SJSA1 (cell line): ENCODE measurements at regions not wholly inside any gene's neighbourhood (a gene's known extent, or its start where the extent isn't known, plus 50 kb on each side); places are given as distances from the start of the nearest gene placed in this dataset.
"Not testable (repeated sequence)": the region's sequence is repeated elsewhere in the genome, so short reads cannot be mapped to it uniquely, and the experiment has no call there.

Source experiments
- DNase-seq, 2 experiments: peaks; one replicate each; pipeline ENCODE4 v3.0.0-alpha.2; 2015 to 2020; ENCODE audit warnings: low spot score in 2 of 2, low read depth in 1 of 2
- H3K27ac ChIP-seq: fragments of 250-450 bp; sonication (Bioruptor Pico); 2 replicates; pipeline ENCODE4 v1.5.1; 2020; ENCODE audit warnings: mild to moderate bottlenecking, moderate library complexity
- H3K27me3 ChIP-seq: fragments of 250-450 bp; sonication (Bioruptor Pico); replicated peaks from 2 replicates; pipeline ENCODE4 v1.5.1; 2020; ENCODE audit warnings: mild to moderate bottlenecking, moderate library complexity
- H3K36me3 ChIP-seq: fragments of 250-450 bp; sonication (Bioruptor Pico); 2 replicates; pipeline ENCODE4 v1.5.1; 2020; ENCODE audit warnings: mild to moderate bottlenecking
- H3K4me1 ChIP-seq: fragments of 250-450 bp; sonication (Bioruptor Pico); replicated peaks from 2 replicates; pipeline ENCODE4 v1.6.1; 2021; ENCODE audit warnings: mild to moderate bottlenecking
- H3K4me3 ChIP-seq: fragments of 250-450 bp; sonication (Bioruptor Pico); 2 replicates; pipeline ENCODE4 v1.5.1; 2020; ENCODE audit warnings: mild to moderate bottlenecking
- H3K9me3 ChIP-seq: fragments of 250-450 bp; sonication (Bioruptor Pico); replicated peaks from 2 replicates; pipeline ENCODE4 v1.5.1; 2020; ENCODE audit warnings: mild to moderate bottlenecking

DNA sequence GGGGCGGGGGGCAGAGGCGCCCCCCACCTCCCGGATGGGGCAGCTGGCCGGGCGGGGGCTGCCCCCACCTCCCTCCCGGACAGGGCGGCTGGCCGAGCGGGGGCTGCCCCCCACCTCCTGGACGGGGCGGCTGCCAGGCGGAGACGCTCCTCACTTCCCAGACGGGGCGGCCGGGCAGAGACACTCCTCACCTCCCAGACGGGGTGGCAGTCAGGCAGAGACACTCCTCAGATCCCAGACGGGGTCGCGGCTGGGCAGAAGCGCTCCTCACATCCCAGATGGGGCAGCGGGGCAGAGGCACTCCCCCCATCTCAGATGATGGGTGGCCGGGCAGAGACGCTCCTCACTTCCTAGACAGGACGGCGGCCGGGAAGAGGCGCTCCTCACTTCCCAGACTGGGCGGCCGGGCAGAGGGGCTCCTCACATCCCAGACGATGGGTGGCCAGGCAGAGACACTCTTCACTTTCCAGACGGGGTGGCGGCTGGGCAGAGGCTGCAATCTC is 240.1 kb downstream of the NPIPA7 start:
- DNase-seq, H3K27me3 ChIP-seq, H3K27ac ChIP-seq, H3K36me3 ChIP-seq, H3K9me3 ChIP-seq, H3K4me3 ChIP-seq, H3K4me1 ChIP-seq: not testable (repeated sequence)

DNA sequence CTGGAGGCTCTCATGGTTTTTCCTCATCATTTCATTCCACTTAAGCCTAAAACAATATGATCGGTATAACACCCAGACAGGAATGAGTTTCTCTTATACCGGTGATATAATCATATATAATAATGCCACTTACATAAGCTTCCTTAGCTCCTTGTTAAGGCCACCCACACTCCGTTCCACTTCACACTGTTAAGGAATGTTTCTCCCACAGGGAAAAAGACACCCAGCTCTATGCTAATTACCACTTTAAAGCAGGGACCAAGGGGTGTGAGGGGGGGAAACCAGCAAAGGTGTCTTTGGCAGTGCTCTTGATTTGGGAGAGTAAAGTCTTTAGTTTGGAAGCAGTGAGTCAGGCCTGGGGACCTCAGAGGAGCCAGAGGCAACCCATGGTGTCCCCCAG is 245.4 kb downstream of the NPIPA7 start:
- not testable (repeated sequence) for DNase-seq

DNA sequence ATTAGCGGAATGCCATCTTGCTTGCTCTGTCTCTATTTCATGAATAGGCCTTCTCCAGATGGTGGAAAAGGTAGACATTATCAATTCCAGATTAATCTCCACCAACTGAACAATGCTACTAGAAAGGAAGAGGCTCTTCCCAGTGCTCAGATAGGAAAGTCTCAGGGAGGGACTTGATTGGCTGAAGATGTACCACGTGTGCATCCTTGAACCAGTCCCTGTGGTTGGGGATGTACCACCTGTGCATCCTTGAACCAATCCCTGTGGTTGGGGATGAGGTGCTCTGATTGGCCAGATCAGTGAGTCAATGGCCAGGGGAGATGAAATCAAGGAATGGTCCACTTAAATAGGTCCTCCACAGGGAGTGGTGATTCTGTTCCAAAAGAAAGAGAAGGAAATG is 246.2 kb downstream of the NPIPA7 start:
- H3K9me3 ChIP-seq, H3K4me3 ChIP-seq, DNase-seq, H3K4me1 ChIP-seq, H3K27ac ChIP-seq, H3K36me3 ChIP-seq, H3K27me3 ChIP-seq: not testable (repeated sequence)

More for the DNA sequence above, 245.4 kb downstream of the NPIPA7 start:
- not testable (repeated sequence) for H3K27ac ChIP-seq, H3K27me3 ChIP-seq, H3K36me3 ChIP-seq, H3K9me3 ChIP-seq, H3K4me3 ChIP-seq, H3K4me1 ChIP-seq

DNA sequence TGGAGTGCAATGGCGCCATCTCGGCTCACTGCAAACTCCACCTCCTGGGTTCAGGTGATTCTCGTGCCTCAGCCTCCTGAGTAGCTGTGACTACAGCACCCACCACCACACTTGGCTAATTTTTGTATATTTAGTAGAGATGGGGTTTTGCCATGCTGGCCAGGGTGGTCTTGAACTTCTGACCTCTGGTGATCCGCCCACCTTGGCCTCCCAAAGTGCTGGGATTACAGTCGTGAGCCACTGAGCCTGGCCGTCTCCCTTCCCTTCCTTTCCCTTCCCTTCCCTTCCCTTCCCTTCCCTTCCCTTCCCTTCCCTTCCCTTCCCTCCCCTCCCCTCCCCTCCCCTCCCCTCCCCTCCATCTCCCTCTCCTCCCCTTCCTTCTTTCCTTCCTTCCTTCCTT is 248.9 kb downstream of the NPIPA7 start:
- H3K27ac ChIP-seq, H3K36me3 ChIP-seq, H3K27me3 ChIP-seq, H3K9me3 ChIP-seq, H3K4me3 ChIP-seq, DNase-seq, H3K4me1 ChIP-seq: not testable (repeated sequence)

DNA sequence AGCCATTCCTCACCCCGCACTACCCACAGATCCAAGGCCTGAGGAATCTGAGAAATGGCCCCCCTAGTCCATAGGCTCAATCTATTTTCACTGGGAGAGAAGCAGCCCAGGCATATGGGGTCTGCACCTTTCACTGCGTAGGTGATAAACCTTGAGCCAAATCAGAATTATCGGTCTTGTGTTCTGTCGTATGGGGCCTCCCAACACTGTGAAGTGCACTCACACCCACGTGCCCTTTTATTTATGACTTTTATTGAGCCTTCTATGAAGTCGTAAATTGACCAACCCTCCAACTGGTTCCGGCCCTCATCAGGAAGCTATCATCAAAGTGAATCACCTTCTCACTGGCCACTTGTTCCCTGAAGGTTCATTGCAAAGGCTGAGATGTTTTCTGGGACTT is 259.3 kb downstream of the NPIPA7 start:
- DNase-seq, H3K4me1 ChIP-seq, H3K9me3 ChIP-seq, H3K27me3 ChIP-seq, H3K36me3 ChIP-seq, H3K27ac ChIP-seq, H3K4me3 ChIP-seq: not testable (repeated sequence)

DNA sequence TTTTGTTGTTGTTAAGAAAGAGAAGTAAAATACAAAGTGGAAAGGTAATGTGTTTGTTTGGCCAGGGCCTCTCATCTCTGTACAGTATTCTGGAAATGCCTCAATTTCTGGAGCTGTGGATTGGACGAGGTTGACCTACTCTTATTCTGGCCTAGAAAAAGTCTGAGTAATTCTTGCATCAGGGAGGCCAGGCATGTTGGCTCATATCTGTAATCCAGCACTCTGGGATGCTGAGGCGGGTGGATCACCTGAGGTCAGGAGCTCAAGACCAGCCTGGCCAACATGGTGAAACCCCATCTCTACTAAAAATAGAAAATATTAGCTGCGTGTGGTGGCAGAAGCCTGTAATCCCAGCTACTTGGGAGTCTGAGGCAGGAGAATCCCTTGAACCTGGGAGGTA is 259.8 kb downstream of the NPIPA7 start:
- H3K27ac ChIP-seq, H3K4me3 ChIP-seq, H3K4me1 ChIP-seq, DNase-seq, H3K9me3 ChIP-seq, H3K36me3 ChIP-seq, H3K27me3 ChIP-seq: not testable (repeated sequence)

DNA sequence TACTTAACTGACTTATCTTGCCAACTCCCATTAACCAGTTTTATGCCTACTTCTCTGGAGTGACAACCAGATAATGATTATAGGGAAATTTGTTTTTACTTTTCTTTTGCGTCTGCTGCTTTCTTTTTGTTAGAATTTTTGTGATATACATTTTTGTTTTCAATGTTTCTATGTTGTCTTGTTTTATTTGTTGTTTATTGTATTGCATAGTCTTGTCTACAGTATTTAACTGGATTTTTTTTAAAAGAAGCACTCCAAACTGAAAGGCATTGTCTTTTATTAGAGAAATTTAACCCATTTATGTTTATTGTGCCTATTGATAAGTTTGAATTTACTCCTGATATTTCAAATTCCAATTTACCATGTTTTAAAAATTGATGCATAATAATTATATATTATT is 264.9 kb downstream of the NPIPA7 start:
- H3K27me3 ChIP-seq, H3K36me3 ChIP-seq, H3K4me1 ChIP-seq, H3K27ac ChIP-seq, H3K9me3 ChIP-seq, H3K4me3 ChIP-seq, DNase-seq: not testable (repeated sequence)

DNA sequence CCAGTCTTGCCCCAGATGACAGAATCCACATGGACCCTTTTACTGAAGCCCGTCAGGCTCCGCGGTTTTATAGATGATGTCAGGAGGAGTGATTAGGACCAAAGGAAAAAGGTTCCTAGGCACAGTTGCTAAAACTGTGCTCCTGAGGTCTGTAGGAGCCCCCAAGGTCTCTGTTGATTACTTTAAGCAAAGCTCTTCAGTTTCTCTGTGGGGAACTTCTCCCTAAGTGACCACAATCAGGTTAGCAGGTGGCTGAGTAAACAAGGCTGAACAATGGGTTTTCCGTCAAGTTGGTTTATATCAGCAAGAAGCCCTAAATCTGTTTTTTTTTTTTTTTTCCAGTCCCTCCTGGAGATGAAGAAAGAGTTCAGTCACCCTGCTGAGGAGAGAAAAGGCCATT is 269.1 kb downstream of the NPIPA7 start:
- not testable (repeated sequence) for H3K27ac ChIP-seq, H3K4me3 ChIP-seq, DNase-seq, H3K4me1 ChIP-seq, H3K36me3 ChIP-seq, H3K9me3 ChIP-seq, H3K27me3 ChIP-seq

DNA sequence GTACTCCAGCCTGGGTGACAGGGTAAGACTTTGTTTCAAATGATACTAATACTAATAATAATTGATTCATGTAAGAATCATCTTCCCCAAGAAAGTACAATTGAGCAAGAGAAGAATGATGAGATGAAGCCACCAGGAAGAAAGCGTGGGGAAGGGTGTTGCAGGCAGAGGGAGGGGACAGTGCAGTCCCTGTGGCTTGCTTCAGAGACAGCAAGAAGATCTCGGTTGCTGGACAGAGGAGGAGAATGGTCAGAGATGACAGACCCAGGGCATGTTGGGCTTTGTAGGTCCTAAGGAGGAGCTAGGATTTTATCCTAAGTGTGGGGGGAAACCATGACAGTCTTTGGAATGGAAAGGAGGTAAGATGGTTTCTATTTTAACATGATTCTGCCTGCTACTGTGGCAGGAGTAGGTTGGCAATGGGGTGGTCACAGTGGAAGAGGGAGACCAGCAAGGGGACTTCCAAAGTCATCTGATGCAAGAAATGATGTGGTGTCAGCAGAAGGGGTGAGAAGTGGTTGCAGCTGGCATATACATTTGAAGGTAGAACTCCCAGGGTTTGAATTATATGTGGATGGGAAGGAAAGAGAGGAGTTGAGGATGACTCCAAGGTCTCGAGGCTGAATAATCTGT is 293.4 kb downstream of the NPIPA7 start:
- not testable (repeated sequence) for H3K4me1 ChIP-seq, DNase-seq, H3K27me3 ChIP-seq, H3K4me3 ChIP-seq, H3K36me3 ChIP-seq, H3K9me3 ChIP-seq, H3K27ac ChIP-seq

DNA sequence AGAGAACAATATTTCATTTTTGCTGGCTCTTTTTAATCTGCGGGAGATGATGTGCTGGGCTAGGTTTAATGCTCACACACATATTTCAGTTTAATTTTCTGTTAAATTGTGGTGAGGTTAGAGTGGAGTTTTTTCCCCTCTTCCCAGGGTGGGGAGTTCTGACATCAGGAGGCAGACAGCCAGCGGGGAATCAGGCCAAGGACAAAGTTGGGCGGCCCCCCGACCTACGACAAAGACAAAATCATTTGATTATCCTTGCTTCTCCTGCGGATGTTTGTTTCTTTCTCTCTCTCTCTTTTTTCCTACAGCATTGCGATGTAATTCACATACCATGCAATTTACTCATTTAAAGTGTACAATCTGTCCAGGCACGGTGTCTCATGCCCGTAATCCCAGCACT is 295.9 kb downstream of the NPIPA7 start:
- DNase-seq, H3K4me1 ChIP-seq, H3K4me3 ChIP-seq, H3K9me3 ChIP-seq, H3K27me3 ChIP-seq, H3K36me3 ChIP-seq, H3K27ac ChIP-seq: not testable (repeated sequence)

DNA sequence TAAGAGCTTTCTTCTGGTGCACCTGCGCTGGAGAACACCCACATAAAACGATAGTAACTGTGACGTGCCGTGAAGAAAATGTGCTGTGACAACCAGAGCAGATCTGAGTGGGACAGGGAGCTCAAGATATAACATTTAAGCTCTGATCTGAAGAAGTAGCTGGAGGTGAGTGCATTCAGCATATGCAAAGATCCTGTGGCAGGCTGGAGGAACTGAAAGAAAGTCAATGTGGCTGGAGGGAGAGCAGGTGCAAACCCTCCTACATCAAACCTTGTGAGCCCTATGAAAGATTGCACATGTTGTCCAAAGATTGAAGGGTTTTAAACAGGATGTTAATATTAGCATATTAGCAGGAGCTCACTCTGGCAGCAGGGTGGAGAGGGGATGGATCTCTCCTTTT is 342.9 kb downstream of the NPIPA7 start:
- not testable (repeated sequence) for H3K27ac ChIP-seq, H3K9me3 ChIP-seq, H3K4me3 ChIP-seq, H3K4me1 ChIP-seq, DNase-seq, H3K36me3 ChIP-seq, H3K27me3 ChIP-seq

DNA sequence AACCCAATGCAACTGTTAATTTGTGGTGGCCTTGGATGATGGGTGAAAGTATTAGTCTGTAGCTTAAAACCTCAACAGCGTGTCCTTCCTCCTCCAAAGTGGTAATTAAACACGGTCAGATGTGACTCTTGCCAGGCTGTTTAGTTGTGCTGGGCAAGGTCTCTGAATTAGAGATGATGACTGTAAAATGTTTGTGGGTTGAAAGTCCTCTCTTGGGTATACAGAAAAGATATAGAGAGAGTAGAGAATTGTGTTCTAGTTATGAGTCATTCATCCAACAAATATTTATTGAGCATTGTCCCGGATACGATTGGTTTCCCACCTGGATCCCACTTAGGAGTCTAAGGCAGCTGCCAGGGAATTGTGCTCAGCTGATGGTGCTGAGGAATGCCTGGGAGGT is 343.7 kb downstream of the NPIPA7 start:
- H3K36me3 ChIP-seq, H3K4me3 ChIP-seq, H3K27me3 ChIP-seq, DNase-seq, H3K4me1 ChIP-seq, H3K27ac ChIP-seq, H3K9me3 ChIP-seq: not testable (repeated sequence)

DNA sequence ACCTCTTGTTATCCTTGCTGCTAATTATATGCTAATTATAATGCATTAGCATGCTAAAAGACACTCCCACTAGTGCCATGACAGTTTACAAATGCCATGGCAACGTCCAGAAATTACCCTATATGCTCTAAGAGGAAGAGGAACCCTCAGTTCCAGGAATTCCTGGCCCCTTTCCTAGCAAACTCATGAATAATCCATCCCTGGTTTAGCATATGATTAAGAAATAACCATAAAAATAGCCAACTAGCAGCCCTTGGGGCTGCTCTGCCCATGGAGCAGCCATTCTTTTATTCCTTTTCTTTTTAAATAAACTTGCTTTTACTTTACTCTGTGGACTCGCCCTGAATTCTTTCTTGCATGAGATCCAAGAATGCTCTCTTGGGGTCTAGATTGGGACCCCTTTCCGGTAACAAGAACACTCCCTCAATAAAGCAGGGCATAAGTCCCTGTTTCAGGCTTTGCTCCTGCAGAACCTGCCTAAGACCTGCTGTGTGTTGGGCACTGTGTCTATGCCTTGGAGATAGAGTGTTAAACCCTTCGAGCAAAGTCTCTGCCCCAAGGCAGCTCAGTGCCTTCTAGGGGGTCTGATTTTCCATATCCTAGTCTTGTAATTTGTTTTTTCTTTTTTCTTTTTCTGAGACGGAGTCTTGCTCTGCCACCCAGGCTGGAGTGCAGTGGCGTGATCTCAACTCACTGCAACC is 345.0 kb downstream of the NPIPA7 start:
- H3K27ac ChIP-seq, H3K4me3 ChIP-seq, H3K27me3 ChIP-seq, H3K9me3 ChIP-seq, H3K36me3 ChIP-seq, H3K4me1 ChIP-seq, DNase-seq: not testable (repeated sequence)

DNA sequence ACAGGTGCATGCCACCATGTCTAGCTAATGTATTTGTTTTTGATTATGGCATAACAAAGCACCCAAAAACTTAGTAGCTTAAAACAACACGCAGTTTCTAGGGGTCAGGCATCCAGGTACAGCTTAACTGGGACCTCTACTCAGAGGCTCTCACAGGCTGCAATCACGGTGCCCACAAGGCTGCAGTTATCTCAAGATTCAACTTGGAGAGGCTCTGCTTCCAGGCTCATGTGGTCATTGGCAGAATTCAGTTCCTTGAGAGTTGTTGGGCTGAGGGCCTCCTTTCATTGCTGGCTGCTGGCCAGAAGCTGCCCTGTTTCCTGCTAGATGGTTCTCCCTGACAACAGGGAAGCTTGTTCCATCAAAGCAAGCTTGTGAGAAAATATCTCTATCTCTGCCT is 348.1 kb downstream of the NPIPA7 start:
- H3K27ac ChIP-seq, H3K9me3 ChIP-seq, H3K4me1 ChIP-seq, H3K4me3 ChIP-seq, DNase-seq, H3K27me3 ChIP-seq, H3K36me3 ChIP-seq: not testable (repeated sequence)

DNA sequence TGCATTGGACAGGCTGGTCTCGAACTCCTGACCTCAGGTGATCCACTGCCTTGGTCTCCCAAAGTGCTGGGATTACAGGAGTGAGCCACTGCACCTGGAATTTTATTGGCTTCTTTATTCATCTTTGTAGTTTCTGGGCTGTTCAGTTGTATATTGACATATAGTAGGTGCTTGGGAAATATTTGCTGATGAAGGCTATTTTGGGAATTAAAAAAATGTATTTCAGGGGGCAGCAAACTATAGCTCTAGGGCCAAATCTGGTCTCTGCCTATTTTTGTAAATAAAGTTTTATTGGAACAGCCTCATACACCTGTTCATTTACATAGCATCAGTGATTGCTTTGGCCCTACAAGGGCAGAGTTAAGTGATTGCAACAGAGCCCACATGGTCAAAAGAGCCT is 363.6 kb downstream of the NPIPA7 start:
- H3K27me3 ChIP-seq, H3K9me3 ChIP-seq, H3K36me3 ChIP-seq, DNase-seq, H3K27ac ChIP-seq, H3K4me1 ChIP-seq, H3K4me3 ChIP-seq: not testable (repeated sequence)
